DOHH2 (cell line): ENCODE measurements at regions not wholly inside any gene's neighbourhood (a gene's known extent, or its start where the extent isn't known, plus 50 kb on each side); places are given as distances from the start of the nearest gene placed in this dataset.

Source experiments
- CTCF ChIP-seq: fragments of 200-600 bp; sonication (generic); IDR thresholded peaks from one replicate; pipeline ENCODE4 v1.5.1; 2014; ENCODE audit warnings: antibody characterized with exemption, mild to moderate bottlenecking, low read depth, low read length; ENCODE audit not compliant: poor library complexity, severe bottlenecking
- EZH2phosphoT487 ChIP-seq: fragments of 200-600 bp; sonication (generic); IDR thresholded peaks from 2 replicates; pipeline ENCODE4 v1.6.1; 2017; ENCODE audit warnings: borderline replicate concordance, mild to moderate bottlenecking, antibody characterized with exemption, low read length, moderate library complexity, mixed read lengths

GRCh38 chr3:76035117-76035516 is 249.8 kb upstream of the ZNF717 start:
- no peak for TF ChIP-seq CTCF
- TF ChIP-seq EZH2phosphoT487 = no peak
